Right hindlimb (tissue), 1 donor: ENCODE measurements at regions not wholly inside any gene's neighbourhood (a gene's known extent, or its start where the extent isn't known, plus 50 kb on each side); places are given as distances from the start of the nearest gene placed in this dataset.
"Not testable (repeated sequence)": the region's sequence is repeated elsewhere in the genome, so short reads cannot be mapped to it uniquely, and the experiment has no call there.

Experiments used
- DNase-seq: peaks from one replicate; pipeline ENCODE4 v3.0.0-alpha.2; 2018

GRCh38 chr5:58002323-58002722, 457.6 kb downstream of the PLK2 start:
- no peak for DNase-seq

- DNase-seq: no peak
Measured at GRCh38 chr5:57993866-57994265, 466.0 kb downstream of the PLK2 start.

GRCh38 chr5:57989378-57989777, 470.5 kb downstream of the PLK2 start:
- DNase-seq: no peak

GRCh38 chr5:57988813-57989212, 471.1 kb downstream of the PLK2 start:
- DNase-seq: no peak

GRCh38 chr5:57987552-57987951, 472.3 kb downstream of the PLK2 start:
- no peak for DNase-seq

- DNase-seq: peak; percentile 31
Measured at GRCh38 chr5:57986761-57987341, 473.0 kb downstream of the PLK2 start.

GRCh38 chr5:57983426-57983825, 476.5 kb downstream of the PLK2 start:
- no peak for DNase-seq

- no peak for DNase-seq
Measured at GRCh38 chr5:57979671-57980070, 480.2 kb downstream of the PLK2 start.

GRCh38 chr5:57976506-57976905, 483.4 kb downstream of the PLK2 start:
- no peak for DNase-seq

GRCh38 chr5:57972099-57972498, 487.8 kb downstream of the PLK2 start:
- not testable (repeated sequence) for DNase-seq

- no peak for DNase-seq
Measured at GRCh38 chr5:57960569-57960968, 478.0 kb upstream of the ACTBL2 start.

- DNase-seq: no peak
Measured at GRCh38 chr5:57956636-57957035, 474.0 kb upstream of the ACTBL2 start.

GRCh38 chr5:57955511-57955910, 472.9 kb upstream of the ACTBL2 start:
- DNase-seq: no peak

- no peak for DNase-seq
Measured at GRCh38 chr5:57953792-57954191, 471.2 kb upstream of the ACTBL2 start.

GRCh38 chr5:57950616-57951228, 468.1 kb upstream of the ACTBL2 start:
- DNase-seq: no peak

GRCh38 chr5:57948091-57948490, 465.5 kb upstream of the ACTBL2 start:
- DNase-seq: no peak

- DNase-seq: no peak
Measured at GRCh38 chr5:57947181-57947580, 464.6 kb upstream of the ACTBL2 start.

GRCh38 chr5:57940879-57941278, 458.3 kb upstream of the ACTBL2 start:
- no peak for DNase-seq

GRCh38 chr5:57940236-57940635, 457.6 kb upstream of the ACTBL2 start:
- DNase-seq: no peak

- DNase-seq: no peak
Measured at GRCh38 chr5:57939771-57940170, 457.2 kb upstream of the ACTBL2 start.

- no peak for DNase-seq
Measured at GRCh38 chr5:57939335-57939734, 456.7 kb upstream of the ACTBL2 start.

- no peak for DNase-seq
Measured at GRCh38 chr5:57938174-57938557, 455.6 kb upstream of the ACTBL2 start.

GRCh38 chr5:57937501-57938173, 455.0 kb upstream of the ACTBL2 start:
- DNase-seq: no peak

- no peak for DNase-seq
Measured at GRCh38 chr5:57937025-57937424, 454.4 kb upstream of the ACTBL2 start.

GRCh38 chr5:57932761-57933160, 450.1 kb upstream of the ACTBL2 start:
- DNase-seq: no peak
